Chondrocyte (in vitro differentiated cells): ENCODE measurements at regions not wholly inside any gene's neighbourhood (a gene's known extent, or its start where the extent isn't known, plus 50 kb on each side); places are given as distances from the start of the nearest gene placed in this dataset.

Experiments used
- DNase-seq: peaks from one replicate; pipeline ENCODE4 v3.0.0; 2021; ENCODE audit warnings: mixed read lengths, low spot score
- H3K27ac Mint-ChIP-seq: one replicate; pipeline ENCODE4 v1.8.0; 2021; ENCODE audit warnings: mild to moderate bottlenecking, moderate library complexity, mixed read lengths; ENCODE audit not compliant: unreplicated experiment
- H3K27me3 Mint-ChIP-seq: 2 replicates; pipeline ENCODE4 v1.8.0; 2021; ENCODE audit warnings: low read depth, mixed read lengths
- H3K36me3 Mint-ChIP-seq: 2 replicates; pipeline ENCODE4 v1.8.0; 2021; ENCODE audit warnings: low read depth, mixed read lengths
- H3K4me1 Mint-ChIP-seq: 2 replicates; pipeline ENCODE4 v1.8.0; 2021; ENCODE audit warnings: low read depth, mild to moderate bottlenecking, mixed read lengths
- H3K4me3 Mint-ChIP-seq: one replicate; pipeline ENCODE4 v1.8.0; 2021; ENCODE audit warnings: mild to moderate bottlenecking, moderate library complexity, mixed read lengths; ENCODE audit not compliant: unreplicated experiment
- H3K9me3 Mint-ChIP-seq: 2 replicates; pipeline ENCODE4 v1.8.0; 2021; ENCODE audit warnings: low read depth, mixed read lengths
- TF ChIP-seq, protein P1 (sequence below): fragments of 200-600 bp; sonication (generic); IDR thresholded peaks from 2 replicates; pipeline ENCODE4 v1.5.0; 2021; ENCODE audit warnings: antibody characterized with exemption, mild to moderate bottlenecking, moderate library complexity

DNA sequence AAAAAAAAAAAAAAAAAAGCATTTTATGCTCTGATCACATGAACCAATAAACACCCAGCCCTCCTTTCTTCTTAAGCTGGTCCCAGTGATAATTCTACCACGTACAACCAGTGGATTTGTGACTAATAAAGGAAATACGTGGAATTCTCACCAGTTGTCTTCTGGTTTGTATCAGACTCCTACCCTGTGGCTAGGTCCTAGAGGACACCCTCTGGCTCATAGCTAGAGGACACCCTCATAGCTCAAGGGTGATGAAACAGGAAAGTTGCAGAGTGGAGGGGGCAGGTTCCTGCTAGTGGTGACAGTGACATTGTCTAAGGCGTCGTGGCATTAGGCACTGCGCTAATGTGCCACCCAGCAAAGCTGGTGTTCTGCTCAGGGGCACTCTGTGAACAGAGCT, 167.8 kb downstream of the BCL11A start:
- TF ChIP-seq, protein P1, sequence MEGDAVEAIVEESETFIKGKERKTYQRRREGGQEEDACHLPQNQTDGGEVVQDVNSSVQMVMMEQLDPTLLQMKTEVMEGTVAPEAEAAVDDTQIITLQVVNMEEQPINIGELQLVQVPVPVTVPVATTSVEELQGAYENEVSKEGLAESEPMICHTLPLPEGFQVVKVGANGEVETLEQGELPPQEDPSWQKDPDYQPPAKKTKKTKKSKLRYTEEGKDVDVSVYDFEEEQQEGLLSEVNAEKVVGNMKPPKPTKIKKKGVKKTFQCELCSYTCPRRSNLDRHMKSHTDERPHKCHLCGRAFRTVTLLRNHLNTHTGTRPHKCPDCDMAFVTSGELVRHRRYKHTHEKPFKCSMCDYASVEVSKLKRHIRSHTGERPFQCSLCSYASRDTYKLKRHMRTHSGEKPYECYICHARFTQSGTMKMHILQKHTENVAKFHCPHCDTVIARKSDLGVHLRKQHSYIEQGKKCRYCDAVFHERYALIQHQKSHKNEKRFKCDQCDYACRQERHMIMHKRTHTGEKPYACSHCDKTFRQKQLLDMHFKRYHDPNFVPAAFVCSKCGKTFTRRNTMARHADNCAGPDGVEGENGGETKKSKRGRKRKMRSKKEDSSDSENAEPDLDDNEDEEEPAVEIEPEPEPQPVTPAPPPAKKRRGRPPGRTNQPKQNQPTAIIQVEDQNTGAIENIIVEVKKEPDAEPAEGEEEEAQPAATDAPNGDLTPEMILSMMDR: no peak
- H3K4me1 Mint-ChIP-seq: peaks cover 20% of the 10 kb centered on the region
- H3K36me3 Mint-ChIP-seq: no peaks in the 10 kb centered on the region
- no peaks in the 10 kb centered on the region for H3K9me3 Mint-ChIP-seq
- no peak for DNase-seq
- H3K27me3 Mint-ChIP-seq: peaks cover 2% of the 10 kb centered on the region
- H3K4me3 Mint-ChIP-seq: no peak overlapping the region
- no peak overlapping the region for H3K27ac Mint-ChIP-seq

DNA sequence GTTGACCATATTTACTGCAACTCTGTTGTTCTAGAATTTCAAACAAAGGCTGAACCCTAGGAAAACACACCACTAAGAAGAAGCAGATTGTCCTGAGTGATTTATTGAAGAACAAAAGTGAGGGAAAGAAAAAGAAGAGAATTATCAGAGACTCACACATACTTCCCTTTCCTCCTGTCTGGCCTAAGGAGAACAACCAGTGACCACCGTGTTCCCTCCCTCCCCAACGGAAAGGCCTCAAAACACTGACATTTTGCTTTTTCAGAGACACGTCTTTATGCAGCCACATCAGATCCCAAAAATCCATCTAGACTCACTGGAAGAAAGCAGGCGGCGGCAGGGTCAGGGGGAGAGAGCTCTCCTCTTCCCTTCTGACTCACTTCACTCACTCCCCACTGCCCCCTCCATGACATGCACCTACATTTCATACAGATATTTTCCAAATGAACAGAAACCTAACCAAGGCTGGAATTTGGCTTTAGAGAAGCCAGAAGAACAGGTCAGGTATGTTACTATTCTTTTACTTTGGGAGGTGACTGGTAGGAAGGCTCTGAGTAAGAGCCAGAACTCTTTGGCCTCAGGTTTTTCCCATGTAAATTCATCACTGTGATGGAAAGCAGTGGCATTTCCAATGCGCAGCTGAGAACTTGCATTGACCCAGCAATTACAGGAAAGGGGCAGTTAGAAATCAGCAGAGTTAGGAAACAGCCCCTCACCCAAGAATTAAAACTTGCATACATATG, 169.9 kb downstream of the BCL11A start:
- no peaks in the 10 kb centered on the region for H3K36me3 Mint-ChIP-seq
- H3K9me3 Mint-ChIP-seq: no peaks in the 10 kb centered on the region
- DNase-seq: no peak
- TF ChIP-seq, protein P1: no peak
- peaks cover 20% of the 10 kb centered on the region for H3K4me1 Mint-ChIP-seq
- no peak overlapping the region for H3K4me3 Mint-ChIP-seq
- no peak overlapping the region for H3K27ac Mint-ChIP-seq
- peaks cover 2% of the 10 kb centered on the region for H3K27me3 Mint-ChIP-seq

DNA sequence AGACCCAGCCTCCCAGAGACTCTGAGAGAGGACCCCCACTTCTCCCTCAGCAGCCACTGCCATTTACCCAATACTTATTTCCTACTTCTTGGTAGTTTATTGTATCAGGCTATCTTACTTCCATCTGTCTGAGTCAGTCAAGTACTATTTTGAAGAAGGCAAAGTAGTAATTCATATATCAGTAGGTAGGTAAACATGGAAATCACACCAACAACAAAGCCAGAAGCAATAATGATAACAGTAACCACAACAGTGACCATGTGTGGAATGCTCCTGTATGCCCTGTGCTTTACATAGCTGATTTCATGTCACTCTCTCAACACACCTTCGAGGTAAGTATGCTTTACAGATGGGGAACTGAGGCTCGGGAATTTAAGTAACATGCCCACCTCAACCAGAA, 173.0 kb downstream of the BCL11A start:
- Mint-ChIP-seq H3K4me3 (no peak overlapping the region), H3K27me3 (peaks cover 5% of the 10 kb centered on the region), H3K36me3 (no peaks in the 10 kb centered on the region), H3K9me3 (no peaks in the 10 kb centered on the region), H3K27ac (no peak overlapping the region), H3K4me1 (peaks cover 4% of the 10 kb centered on the region)
- no peak for DNase-seq
- TF ChIP-seq, protein P1: no peak

DNA sequence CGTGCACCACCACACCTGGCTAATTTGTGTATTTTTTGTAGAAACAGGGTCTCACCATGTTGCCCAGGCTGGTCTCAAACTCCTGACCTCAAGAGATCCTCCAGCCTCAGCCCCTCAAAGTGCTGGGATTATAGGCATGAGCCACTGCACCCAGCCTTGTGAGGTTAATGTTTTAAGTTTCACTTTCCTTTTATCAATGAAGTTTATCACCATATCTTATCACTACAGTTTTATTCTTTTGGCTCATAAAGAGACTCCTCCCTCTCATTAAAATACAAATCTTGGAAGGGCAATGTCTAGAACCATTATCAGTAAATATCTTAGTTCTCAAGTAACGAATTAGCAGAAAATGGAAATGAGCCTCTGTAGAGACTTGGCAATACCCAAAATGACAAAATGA, 173.8 kb downstream of the BCL11A start:
- no peak overlapping the region for H3K4me3 Mint-ChIP-seq
- no peak overlapping the region for H3K27ac Mint-ChIP-seq
- H3K4me1 Mint-ChIP-seq: no peaks in the 10 kb centered on the region
- DNase-seq: no peak
- TF ChIP-seq, protein P1: no peak
- H3K36me3 Mint-ChIP-seq: no peaks in the 10 kb centered on the region
- H3K9me3 Mint-ChIP-seq: no peaks in the 10 kb centered on the region
- H3K27me3 Mint-ChIP-seq: peaks cover 5% of the 10 kb centered on the region

DNA sequence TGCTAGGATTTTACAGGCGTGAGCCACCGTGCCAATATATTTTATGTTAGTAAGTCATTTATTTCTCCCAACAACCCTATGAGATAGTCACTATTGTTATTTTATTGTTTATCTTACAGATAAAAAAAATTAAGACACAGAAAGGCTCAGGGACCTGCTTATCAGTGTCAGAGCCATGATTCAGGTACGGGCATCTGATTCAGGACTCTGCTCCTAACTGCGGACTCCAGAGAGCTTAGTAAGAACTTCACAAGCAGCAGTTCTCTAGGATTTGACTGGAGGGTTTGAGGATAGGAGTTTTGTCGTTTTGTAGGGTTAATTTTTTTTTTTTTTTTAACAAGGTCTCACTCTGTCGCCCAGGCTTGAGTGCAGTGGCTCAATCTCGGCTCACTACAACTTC, 174.2 kb downstream of the BCL11A start:
- Mint-ChIP-seq H3K27ac (no peak overlapping the region), H3K9me3 (no peaks in the 10 kb centered on the region), H3K4me1 (no peaks in the 10 kb centered on the region), H3K36me3 (no peaks in the 10 kb centered on the region), H3K27me3 (peaks cover 5% of the 10 kb centered on the region), H3K4me3 (no peak overlapping the region)
- no peak for DNase-seq
- TF ChIP-seq, protein P1: no peak
